H9 (cell line): ENCODE measurements at regions not wholly inside any gene's neighbourhood (a gene's known extent, or its start where the extent isn't known, plus 50 kb on each side); places are given as distances from the start of the nearest gene placed in this dataset.

Experiments used
- DNase-seq: peaks from one replicate; pipeline ENCODE4 v3.0.0-alpha.2; 2017
- H2AFZ ChIP-seq: one replicate; pipeline ENCODE4 v1.6.1; 2013; ENCODE audit warnings: mild to moderate bottlenecking, low read length, control low read depth, moderate library complexity
- H2AK5ac ChIP-seq: 2 replicates; pipeline ENCODE4 v1.6.1; 2013; ENCODE audit warnings: low read length, control low read depth, mixed read lengths; ENCODE audit not compliant: insufficient read length
- H2BK120ac ChIP-seq: one replicate; pipeline ENCODE4 v1.6.1; 2013; ENCODE audit warnings: low read depth, mild to moderate bottlenecking, low read length, control low read depth, inconsistent platforms; ENCODE audit not compliant: poor library complexity, severe bottlenecking
- H2BK12ac ChIP-seq: 2 replicates; pipeline ENCODE4 v1.6.1; 2013; ENCODE audit warnings: low read length, control low read depth, mixed read lengths, low read depth; ENCODE audit not compliant: insufficient read length
- H2BK15ac ChIP-seq: 2 replicates; pipeline ENCODE4 v1.6.1; 2013; ENCODE audit warnings: low read depth, low read length, control low read depth
- H2BK20ac ChIP-seq: one replicate; pipeline ENCODE4 v1.6.1; 2013; ENCODE audit warnings: low read depth, mild to moderate bottlenecking, low read length, control low read depth, inconsistent platforms; ENCODE audit not compliant: poor library complexity, severe bottlenecking
- H2BK5ac ChIP-seq: 2 replicates; pipeline ENCODE4 v1.6.1; 2013; ENCODE audit warnings: low read length, control low read depth, mixed read lengths; ENCODE audit not compliant: insufficient read length
- H3K14ac ChIP-seq: 2 replicates; pipeline ENCODE4 v1.6.1; 2013; ENCODE audit warnings: low read length, control low read depth; ENCODE audit not compliant: insufficient read depth
- H3K18ac ChIP-seq: 2 replicates; pipeline ENCODE4 v1.6.1; 2013; ENCODE audit warnings: low read depth, mild to moderate bottlenecking, mixed read lengths, low read length, control low read depth; ENCODE audit not compliant: insufficient read length
- H3K23ac ChIP-seq: 2 replicates; pipeline ENCODE4 v1.6.1; 2013; ENCODE audit warnings: low read length, control low read depth, mixed read lengths, low read depth; ENCODE audit not compliant: insufficient read length
- H3K23me2 ChIP-seq: 2 replicates; pipeline ENCODE4 v1.6.1; 2013; ENCODE audit warnings: low read depth, mild to moderate bottlenecking, mixed read lengths, low read length, control low read depth; ENCODE audit not compliant: insufficient read length, poor library complexity, severe bottlenecking
- H3K27ac ChIP-seq: 2 replicates; pipeline ENCODE4 v1.5.1; 2013; ENCODE audit warnings: low read length, control low read depth, mixed read lengths, low read depth; ENCODE audit not compliant: insufficient read length
- H3K27me3 ChIP-seq: 2 replicates; pipeline ENCODE4 v1.6.1; 2013; ENCODE audit warnings: low read length, control low read depth, inconsistent platforms; ENCODE audit not compliant: insufficient read depth
- H3K4ac ChIP-seq: 2 replicates; pipeline ENCODE4 v1.6.1; 2013; ENCODE audit warnings: low read depth, mild to moderate bottlenecking, control low read depth, inconsistent platforms, low read length, moderate library complexity
- H3K4me1 ChIP-seq: 2 replicates; pipeline ENCODE4 v1.6.1; 2013; ENCODE audit warnings: low read length, control low read depth, inconsistent platforms; ENCODE audit not compliant: insufficient read depth
- H3K4me2 ChIP-seq: 2 replicates; pipeline ENCODE4 v1.6.1; 2013; ENCODE audit warnings: low read length, control low read depth, mixed read lengths; ENCODE audit not compliant: insufficient read length, insufficient read depth
- H3K56ac ChIP-seq: 2 replicates; pipeline ENCODE4 v1.6.1; 2013; ENCODE audit warnings: low read depth, mild to moderate bottlenecking, mixed read lengths, low read length, control low read depth; ENCODE audit not compliant: insufficient read length
- H3K79me1 ChIP-seq: 2 replicates; pipeline ENCODE4 v1.6.1; 2013; ENCODE audit warnings: low read depth, mild to moderate bottlenecking, moderate library complexity, low read length, control low read depth, inconsistent platforms; ENCODE audit not compliant: insufficient read depth, poor library complexity, severe bottlenecking
- H3K79me2 ChIP-seq: 2 replicates; pipeline ENCODE4 v1.6.1; 2013; ENCODE audit warnings: low read length, control low read depth, inconsistent platforms; ENCODE audit not compliant: insufficient read depth
- H3K9ac ChIP-seq: 2 replicates; pipeline ENCODE4 v1.6.1; 2013; ENCODE audit warnings: low read length, control low read depth, mixed read lengths; ENCODE audit not compliant: insufficient read length; ENCODE audit errors: extremely low read depth
- H3K9me3 ChIP-seq: one replicate; pipeline ENCODE4 v1.6.1; 2013; ENCODE audit warnings: low read depth, low read length, inconsistent platforms; ENCODE audit not compliant: control insufficient read depth
- H3T11ph ChIP-seq: one replicate; pipeline ENCODE4 v1.6.1; 2013; ENCODE audit warnings: mild to moderate bottlenecking, low read length, control low read depth, inconsistent platforms
- H4K20me1 ChIP-seq: one replicate; pipeline ENCODE4 v1.6.1; 2013; ENCODE audit not compliant: control insufficient read depth, insufficient read length, insufficient read depth
- H4K5ac ChIP-seq: 2 replicates; pipeline ENCODE4 v1.6.1; 2013; ENCODE audit warnings: low read depth, mild to moderate bottlenecking, mixed read lengths, low read length, control low read depth; ENCODE audit not compliant: insufficient read length
- H4K8ac ChIP-seq: replicated peaks from 2 replicates; pipeline ENCODE4 v1.6.1; 2013; ENCODE audit warnings: low read length, control low read depth, mixed read lengths, low read depth; ENCODE audit not compliant: insufficient read length
- H4K91ac ChIP-seq: 2 replicates; pipeline ENCODE4 v1.6.1; 2013; ENCODE audit warnings: low read depth, mild to moderate bottlenecking, moderate library complexity, mixed read lengths, low read length, control low read depth; ENCODE audit not compliant: insufficient read length
- H3K27ac Mint-ChIP-seq, 3 experiments: 2 replicates in 2 of 3; 3 replicates in 1 of 3; pipeline ENCODE4 v1.8.0; 2020 to 2021; ENCODE audit warnings: mixed read lengths in 3 of 3, mild to moderate bottlenecking in 1 of 3, moderate library complexity in 1 of 3
- H3K27me3 Mint-ChIP-seq: 2 replicates; pipeline ENCODE4 v1.8.0; 2021; ENCODE audit warnings: low read depth, mild to moderate bottlenecking, moderate library complexity, mixed read lengths
- H3K36me3 Mint-ChIP-seq, 3 experiments: 2 replicates in 2 of 3; 3 replicates in 1 of 3; pipeline ENCODE4 v1.8.0; 2020 to 2021; ENCODE audit warnings: low read depth in 3 of 3, mixed read lengths in 3 of 3; ENCODE audit not compliant: insufficient read depth in 1 of 3
- H3K4me1 Mint-ChIP-seq, 2 experiments: 2 replicates each; pipeline ENCODE4 v1.8.0; 2020; ENCODE audit warnings: mixed read lengths in 2 of 2
- H3K4me3 Mint-ChIP-seq, 2 experiments: 2 replicates in 1 of 2; 3 replicates in 1 of 2; pipeline ENCODE4 v1.8.0; 2020 to 2021; ENCODE audit warnings: mild to moderate bottlenecking in 2 of 2, mixed read lengths in 2 of 2, moderate library complexity in 1 of 2
- H3K9me3 Mint-ChIP-seq, 2 experiments: 2 replicates in 1 of 2; 3 replicates in 1 of 2; pipeline ENCODE4 v1.8.0; 2020; ENCODE audit warnings: mild to moderate bottlenecking in 2 of 2, mixed read lengths in 2 of 2, moderate library complexity in 1 of 2
- WGBS: extraction: QIAGEN DNeasy Blood & Tissue Kit; methylation state at CpG from one replicate; pipeline ENCODE4 v1.1.7; 2013; ENCODE audit warnings: missing lambda C conversion rate, low lambda C conversion rate, mixed read lengths; ENCODE audit not compliant: insufficient read length; ENCODE audit errors: extremely low coverage; 5-methylcytosine and 5-hydroxymethylcytosine counted together
- TF ChIP-seq, protein P1 (sequence below): fragments of 200-600 bp; sonication (generic); conservative IDR thresholded peaks from 3 replicates; pipeline ENCODE4 v1.8.0; 2021; ENCODE audit warnings: antibody characterized with exemption, mild to moderate bottlenecking

DNA sequence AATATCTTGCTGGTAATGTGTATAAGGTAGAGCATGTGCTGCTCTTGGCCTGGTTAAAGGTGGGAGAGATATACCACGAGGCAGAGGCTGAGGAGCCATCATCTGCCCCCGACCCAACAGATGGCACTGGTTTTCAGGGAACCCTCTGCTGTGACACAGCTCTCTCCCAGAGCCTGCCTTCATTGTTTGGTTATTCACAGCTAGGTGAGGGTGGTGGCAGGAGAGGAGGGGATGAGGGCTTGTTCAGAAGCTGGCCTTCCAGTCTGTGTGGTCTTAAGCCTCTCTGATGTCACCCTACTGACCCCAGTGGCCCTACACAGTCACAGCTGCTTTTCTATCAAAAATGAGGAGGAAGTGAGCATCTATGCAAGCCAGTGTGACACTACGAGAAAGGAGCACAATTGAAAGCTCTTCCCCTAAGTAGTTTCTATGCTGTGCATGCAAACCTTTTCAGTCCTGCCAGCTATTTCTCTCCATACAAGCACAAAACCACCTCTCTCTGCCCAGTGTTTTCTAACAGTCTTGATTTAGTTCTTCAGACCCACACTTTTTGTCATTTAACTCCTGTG, 258.4 kb upstream of the AGTR1 start:
- no peak overlapping the region for H3K4me2 ChIP-seq
- no peak overlapping the region for H2AFZ ChIP-seq
- Mint-ChIP-seq H3K4me3 (no peak overlapping the region), H3K9me3 (no peaks in the 10 kb centered on the region; a peak in 1 of 5 replicates), H3K27ac (no peak overlapping the region), H3K36me3 (no peaks in the 10 kb centered on the region), H3K4me1 (no peaks in the 10 kb centered on the region; a peak in 1 of 4 replicates), H3K27me3 (no peaks in the 10 kb centered on the region)
- H3K79me2 ChIP-seq = no peaks in the 10 kb centered on the region
- no peak overlapping the region for H3K9ac ChIP-seq
- TF ChIP-seq, protein P1, sequence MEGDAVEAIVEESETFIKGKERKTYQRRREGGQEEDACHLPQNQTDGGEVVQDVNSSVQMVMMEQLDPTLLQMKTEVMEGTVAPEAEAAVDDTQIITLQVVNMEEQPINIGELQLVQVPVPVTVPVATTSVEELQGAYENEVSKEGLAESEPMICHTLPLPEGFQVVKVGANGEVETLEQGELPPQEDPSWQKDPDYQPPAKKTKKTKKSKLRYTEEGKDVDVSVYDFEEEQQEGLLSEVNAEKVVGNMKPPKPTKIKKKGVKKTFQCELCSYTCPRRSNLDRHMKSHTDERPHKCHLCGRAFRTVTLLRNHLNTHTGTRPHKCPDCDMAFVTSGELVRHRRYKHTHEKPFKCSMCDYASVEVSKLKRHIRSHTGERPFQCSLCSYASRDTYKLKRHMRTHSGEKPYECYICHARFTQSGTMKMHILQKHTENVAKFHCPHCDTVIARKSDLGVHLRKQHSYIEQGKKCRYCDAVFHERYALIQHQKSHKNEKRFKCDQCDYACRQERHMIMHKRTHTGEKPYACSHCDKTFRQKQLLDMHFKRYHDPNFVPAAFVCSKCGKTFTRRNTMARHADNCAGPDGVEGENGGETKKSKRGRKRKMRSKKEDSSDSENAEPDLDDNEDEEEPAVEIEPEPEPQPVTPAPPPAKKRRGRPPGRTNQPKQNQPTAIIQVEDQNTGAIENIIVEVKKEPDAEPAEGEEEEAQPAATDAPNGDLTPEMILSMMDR = no peak
- H2BK5ac ChIP-seq = no peak overlapping the region
- no peak overlapping the region for H3K14ac ChIP-seq
- H3K27ac ChIP-seq = no peak overlapping the region
- no peak overlapping the region for H3K4ac ChIP-seq
- no peak overlapping the region for H2AK5ac ChIP-seq
- H3K4me1 ChIP-seq = no peaks in the 10 kb centered on the region
- no peak overlapping the region for H4K8ac ChIP-seq
- H2BK15ac ChIP-seq = no peak overlapping the region
- H3K23ac ChIP-seq = no peak overlapping the region
- no peaks in the 10 kb centered on the region for H3K79me1 ChIP-seq
- H3K9me3 ChIP-seq = no peaks in the 10 kb centered on the region
- H2BK12ac ChIP-seq = no peak overlapping the region
- H2BK120ac ChIP-seq = no peak overlapping the region
- H2BK20ac ChIP-seq = no peak overlapping the region
- no peak overlapping the region for H3K18ac ChIP-seq
- no CpG with 5 or more reads among the region's 3 CpGs for WGBS
- no peak overlapping the region for H3T11ph ChIP-seq
- no peak overlapping the region for H4K91ac ChIP-seq
- peak; percentile 27 for DNase-seq
- no peaks in the 10 kb centered on the region for H3K27me3 ChIP-seq
- H3K23me2 ChIP-seq = no peaks in the 10 kb centered on the region
- H4K5ac ChIP-seq = no peak overlapping the region
- H4K20me1 ChIP-seq = no peaks in the 10 kb centered on the region
- no peak overlapping the region for H3K56ac ChIP-seq
